HepG2 (cell line): ENCODE measurements at regions not wholly inside any gene's neighbourhood (a gene's known extent, or its start where the extent isn't known, plus 50 kb on each side); places are given as distances from the start of the nearest gene placed in this dataset.

Experiments
- ATAC-seq: fragments of 200-7000 bp; cut with Tn5 transposase; 3 replicates; pipeline ENCODE4 v1.9.1; 2020; ENCODE audit warnings: mild to moderate bottlenecking, moderate library complexity
- BruUV-seq: library from RNA; stranded (reverse); fragments of 400-500 nt; replicated peaks from 2 replicates; lab custom pipeline; 2021; lab: Mats Ljungman, UMichigan
- CTCF ChIA-PET: fragments of 300-600 bp; formaldehyde crosslinking; extraction: SDS; loops from one replicate; lab custom pipeline; 2021; ENCODE audit warnings: low total read pairs, inconsistent platforms, low intra/inter-chr PET ratio; lab: Yijun Ruan, JAX
- POLR2A ChIA-PET: fragments of 350-600 bp; sonication (Branson Sonifier 250); formaldehyde crosslinking; loops from one replicate; lab custom pipeline; 2020; ENCODE audit warnings: antibody characterized with exemption, inconsistent platforms; lab: Yijun Ruan, JAX
- DNase-seq: peaks from one replicate; pipeline ENCODE4 v3.0.0-alpha.2; 2015; ENCODE audit warnings: low spot score
- FAIRE-seq: peaks from 3 replicates; lab custom pipeline; 2011; peaks lifted over from hg19 to GRCh38; lab: Jason Lieb, UNC
- H2AFZ ChIP-seq: one replicate; pipeline ENCODE4 v1.6.1; 2011; ENCODE audit warnings: low read length, inconsistent platforms
- H3K27ac ChIP-seq: fragments of 300-600 bp; 3 replicates; pipeline ENCODE4 v1.8.0; 2011; ENCODE audit warnings: mixed run types, mild to moderate bottlenecking, mixed read lengths, low read length, inconsistent platforms; ENCODE audit not compliant: insufficient read depth; ENCODE audit errors: extremely low read length
- H3K27me3 ChIP-seq, 2 experiments: fragments of 200-600 bp in 1 of 2; 2 replicates in 1 of 2; 3 replicates in 1 of 2; pipeline versions ENCODE4 v1.6.0 to v1.8.0; 2011; ENCODE audit warnings: low read length in 2 of 2, mild to moderate bottlenecking in 2 of 2, moderate library complexity in 2 of 2, inconsistent platforms in 1 of 2; ENCODE audit not compliant: insufficient read depth in 2 of 2, control insufficient read depth in 1 of 2
- H3K36me3 ChIP-seq, 2 experiments: fragments of 200-600 bp in 1 of 2; replicated peaks in 1 of 2; 2 replicates in 1 of 2; 3 replicates in 1 of 2; pipeline versions ENCODE4 v1.5.1 to v1.8.0; 2011; ENCODE audit warnings: low read length in 2 of 2, inconsistent platforms in 1 of 2; ENCODE audit not compliant: insufficient read depth in 2 of 2, control insufficient read depth in 1 of 2
- H3K4me1 ChIP-seq: 2 replicates; pipeline ENCODE4 v1.5.1; 2012; ENCODE audit warnings: low read length, inconsistent platforms; ENCODE audit not compliant: insufficient read depth
- H3K4me2 ChIP-seq: 2 replicates; pipeline ENCODE4 v1.6.0; 2011; ENCODE audit warnings: low read depth, low read length, inconsistent platforms
- H3K4me3 ChIP-seq, 3 experiments: fragments of 200-600 bp in 1 of 3; sonication (generic), shearing (Covaris generic) in 1 of 3; replicated peaks in 1 of 3; 2 replicates each; pipeline ENCODE4 v1.5.1; 2011 to 2016; ENCODE audit warnings: low read length in 3 of 3, inconsistent platforms in 2 of 3, low read depth in 2 of 3, mild to moderate bottlenecking in 2 of 3, control low read depth in 1 of 3, mixed read lengths in 1 of 3; ENCODE audit not compliant: insufficient read depth in 1 of 3
- H3K79me2 ChIP-seq: one replicate; pipeline ENCODE4 v1.6.1; 2011; ENCODE audit warnings: low read length, inconsistent platforms; ENCODE audit not compliant: insufficient read depth
- H3K9ac ChIP-seq: 2 replicates; pipeline ENCODE4 v1.6.0; 2011; ENCODE audit warnings: mild to moderate bottlenecking, low read depth, low read length, inconsistent platforms; ENCODE audit not compliant: insufficient read depth
- H3K9me3 ChIP-seq: 2 replicates; pipeline ENCODE4 v1.5.1; 2012; ENCODE audit warnings: mild to moderate bottlenecking, low read length
- H4K20me1 ChIP-seq: 2 replicates; pipeline ENCODE4 v1.6.0; 2011; ENCODE audit warnings: inconsistent platforms, mild to moderate bottlenecking, low read length, moderate library complexity; ENCODE audit not compliant: insufficient read depth
- ADNP ChIP-seq: sonication (generic); formaldehyde crosslinking; IDR thresholded peaks from 2 replicates; pipeline ENCODE4 v1.4.0; 2020; ENCODE audit warnings: missing genetic modification reagents
- ARHGAP35 ChIP-seq: sonication (generic); formaldehyde crosslinking; IDR thresholded peaks from 2 replicates; pipeline ENCODE4 v1.9.0; 2022; ENCODE audit warnings: mild to moderate bottlenecking, inconsistent platforms, moderate library complexity, missing genetic modification reagents, borderline replicate concordance
- CBX2 ChIP-seq, 2 experiments: fragments of 200-600 bp in 1 of 2; sonication (generic); formaldehyde crosslinking in 1 of 2; IDR thresholded peaks; 2 replicates each; pipeline versions ENCODE4 v1.7.0 to v1.8.1; 2018 to 2022; ENCODE audit warnings: low read depth in 2 of 2, low read length in 1 of 2, mild to moderate bottlenecking in 1 of 2, missing genetic modification reagents in 1 of 2
- FOSL2 ChIP-seq: sonication (generic); formaldehyde crosslinking; IDR thresholded peaks from 2 replicates; pipeline ENCODE4 v1.4.0; 2020; ENCODE audit warnings: missing genetic modification reagents
- FOXA1 ChIP-seq, 2 experiments: fragments of 450-650 bp in 1 of 2; sonication (generic) in 1 of 2; formaldehyde crosslinking in 1 of 2; IDR thresholded peaks; 2 replicates each; pipeline versions ENCODE4 v1.4.0 to v1.6.1; 2016 to 2020; ENCODE audit warnings: missing genetic modification reagents in 1 of 2
- HOXA9 ChIP-seq: sonication (generic); formaldehyde crosslinking; IDR thresholded peaks from 2 replicates; pipeline ENCODE4 v1.8.1; 2022; ENCODE audit warnings: missing genetic modification reagents, mild to moderate bottlenecking, moderate library complexity, borderline replicate concordance
- KDM1A ChIP-seq: IDR thresholded peaks from 2 replicates; pipeline ENCODE4 v1.6.1; 2016; ENCODE audit warnings: missing compliant biosample characterization
- MNT ChIP-seq: fragments of 450-650 bp; IDR thresholded peaks from 2 replicates; pipeline ENCODE4 v1.6.1; 2016
- RELA ChIP-seq: sonication (generic); formaldehyde crosslinking; IDR thresholded peaks from 2 replicates; pipeline ENCODE4 v1.4.0; 2020; ENCODE audit warnings: missing genetic modification reagents
- RXRB ChIP-seq: IDR thresholded peaks from 2 replicates; pipeline ENCODE4 v1.6.1; 2016; ENCODE audit warnings: borderline replicate concordance, missing genetic modification reagents, missing compliant biosample characterization
- SALL2 ChIP-seq: sonication (generic); formaldehyde crosslinking; IDR thresholded peaks from 2 replicates; pipeline ENCODE4 v1.8.1; 2023; ENCODE audit warnings: mild to moderate bottlenecking, missing genetic modification reagents, inconsistent platforms
- SRY ChIP-seq: sonication (generic); formaldehyde crosslinking; IDR thresholded peaks from 2 replicates; pipeline ENCODE4 v1.8.0; 2022; ENCODE audit warnings: mild to moderate bottlenecking, missing genetic modification reagents
- ZBTB3 ChIP-seq: sonication (generic); formaldehyde crosslinking; IDR thresholded peaks from 2 replicates; pipeline ENCODE4 v1.4.0; 2020; ENCODE audit warnings: low read depth, mild to moderate bottlenecking, moderate library complexity, missing genetic modification reagents, borderline replicate concordance
- ZFP41 ChIP-seq: sonication (generic); formaldehyde crosslinking; IDR thresholded peaks from 2 replicates; pipeline ENCODE4 v1.4.0; 2020; ENCODE audit warnings: mild to moderate bottlenecking, missing genetic modification reagents, borderline replicate concordance
- ZNF10 ChIP-seq: sonication (generic); formaldehyde crosslinking; IDR thresholded peaks from 2 replicates; pipeline ENCODE4 v1.4.0; 2020; ENCODE audit warnings: mild to moderate bottlenecking, low read depth, missing genetic modification reagents, borderline replicate concordance
- ZNF382 ChIP-seq: sonication (generic); formaldehyde crosslinking; IDR thresholded peaks from 2 replicates; pipeline ENCODE4 v1.5.0; 2020; ENCODE audit warnings: missing genetic modification reagents, mild to moderate bottlenecking, borderline replicate concordance
- ZNF598 ChIP-seq: sonication (generic); formaldehyde crosslinking; IDR thresholded peaks from 2 replicates; pipeline ENCODE4 v1.5.1; 2020; ENCODE audit warnings: mild to moderate bottlenecking, missing genetic modification reagents, borderline replicate concordance
- WGBS: methylation state at CpG from one replicate; pipeline ENCODE4 v1.1.6; 2017; ENCODE audit warnings: low lambda C conversion rate; 5-methylcytosine and 5-hydroxymethylcytosine counted together
- in situ Hi-C: cut with HindIII; loops from 2 replicates; pipeline ENCODE4 v1.10.0; 2017; ENCODE audit warnings: low pct_unique_long_range_greater_than_20kb; ENCODE audit not compliant: extremely low pct_ligation_motif_present
- intact Hi-C: fragments of 100-400 bp; cut with micrococcal nuclease; formaldehyde crosslinking; loops from one replicate; pipeline ENCODE4 v1.10.0; 2022; ENCODE audit not compliant: unreplicated experiment
- TF ChIP-seq, protein P1 (sequence below): sonication (generic); formaldehyde crosslinking; IDR thresholded peaks from 2 replicates; pipeline ENCODE4 v1.4.0; 2020; ENCODE audit warnings: mild to moderate bottlenecking, missing genetic modification reagents, borderline replicate concordance
- TF ChIP-seq, protein P2 (sequence below), 2 experiments: IDR thresholded peaks; 2 replicates each; pipeline ENCODE4 v1.6.1; 2011 to 2012; ENCODE audit warnings: low read length in 2 of 2, borderline replicate concordance in 1 of 2, low read depth in 1 of 2, mild to moderate bottlenecking in 1 of 2, moderate library complexity in 1 of 2

GRCh38 chr4:92112805-92113204 is 191.0 kb upstream of the GRID2 start:
- ATAC-seq (no peak), FAIRE-seq (no peak)
- no peak overlapping the region for H2AFZ ChIP-seq
- ChIA-PET CTCF (no interaction called here), POLR2A (no interaction called here)
- no peaks in the 10 kb centered on the region for H3K9me3 ChIP-seq
- no peak overlapping the region for H3K9ac ChIP-seq
- no peaks in the 10 kb centered on the region for H4K20me1 ChIP-seq
- TF ChIP-seq ZNF382 (no peak), FOSL2 (CRISPR knock-in tag) (no peak), ADNP (CRISPR knock-in tag) (no peak), SRY (no peak), FOXA1 (IDR thresholded peaks at IDR 0.05) (no peak), FOXA1 (CRISPR knock-in tag; IDR thresholded peaks at IDR 0.05) (no peak), ZFP41 (CRISPR knock-in tag) (no peak), ZNF598 (CRISPR knock-in tag) (no peak), ZBTB3 (CRISPR knock-in tag) (no peak), RXRB (CRISPR knock-in tag) (no peak), RELA (CRISPR knock-in tag) (no peak), CBX2 (IDR thresholded peaks at IDR 0.05; ENCODE audit: low read depth, low read length) (no peak), CBX2 (CRISPR knock-in tag; IDR thresholded peaks at IDR 0.05; ENCODE audit: low read depth) (no peak), SALL2 (no peak), ARHGAP35 (CRISPR knock-in tag) (no peak), ZNF10 (CRISPR knock-in tag) (no peak), MNT (no peak), HOXA9 (CRISPR knock-in tag) (no peak), KDM1A (no peak)
- TF ChIP-seq, protein P1, sequence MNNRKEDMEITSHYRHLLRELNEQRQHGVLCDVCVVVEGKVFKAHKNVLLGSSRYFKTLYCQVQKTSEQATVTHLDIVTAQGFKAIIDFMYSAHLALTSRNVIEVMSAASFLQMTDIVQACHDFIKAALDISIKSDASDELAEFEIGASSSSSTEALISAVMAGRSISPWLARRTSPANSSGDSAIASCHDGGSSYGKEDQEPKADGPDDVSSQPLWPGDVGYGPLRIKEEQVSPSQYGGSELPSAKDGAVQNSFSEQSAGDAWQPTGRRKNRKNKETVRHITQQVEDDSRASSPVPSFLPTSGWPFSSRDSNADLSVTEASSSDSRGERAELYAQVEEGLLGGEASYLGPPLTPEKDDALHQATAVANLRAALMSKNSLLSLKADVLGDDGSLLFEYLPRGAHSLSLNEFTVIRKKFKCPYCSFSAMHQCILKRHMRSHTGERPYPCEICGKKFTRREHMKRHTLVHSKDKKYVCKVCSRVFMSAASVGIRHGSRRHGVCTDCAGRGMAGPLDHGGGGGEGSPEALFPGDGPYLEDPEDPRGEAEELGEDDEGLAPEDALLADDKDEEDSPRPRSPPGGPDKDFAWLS (CRISPR knock-in tag), result no peak
- TF ChIP-seq, protein P2, sequence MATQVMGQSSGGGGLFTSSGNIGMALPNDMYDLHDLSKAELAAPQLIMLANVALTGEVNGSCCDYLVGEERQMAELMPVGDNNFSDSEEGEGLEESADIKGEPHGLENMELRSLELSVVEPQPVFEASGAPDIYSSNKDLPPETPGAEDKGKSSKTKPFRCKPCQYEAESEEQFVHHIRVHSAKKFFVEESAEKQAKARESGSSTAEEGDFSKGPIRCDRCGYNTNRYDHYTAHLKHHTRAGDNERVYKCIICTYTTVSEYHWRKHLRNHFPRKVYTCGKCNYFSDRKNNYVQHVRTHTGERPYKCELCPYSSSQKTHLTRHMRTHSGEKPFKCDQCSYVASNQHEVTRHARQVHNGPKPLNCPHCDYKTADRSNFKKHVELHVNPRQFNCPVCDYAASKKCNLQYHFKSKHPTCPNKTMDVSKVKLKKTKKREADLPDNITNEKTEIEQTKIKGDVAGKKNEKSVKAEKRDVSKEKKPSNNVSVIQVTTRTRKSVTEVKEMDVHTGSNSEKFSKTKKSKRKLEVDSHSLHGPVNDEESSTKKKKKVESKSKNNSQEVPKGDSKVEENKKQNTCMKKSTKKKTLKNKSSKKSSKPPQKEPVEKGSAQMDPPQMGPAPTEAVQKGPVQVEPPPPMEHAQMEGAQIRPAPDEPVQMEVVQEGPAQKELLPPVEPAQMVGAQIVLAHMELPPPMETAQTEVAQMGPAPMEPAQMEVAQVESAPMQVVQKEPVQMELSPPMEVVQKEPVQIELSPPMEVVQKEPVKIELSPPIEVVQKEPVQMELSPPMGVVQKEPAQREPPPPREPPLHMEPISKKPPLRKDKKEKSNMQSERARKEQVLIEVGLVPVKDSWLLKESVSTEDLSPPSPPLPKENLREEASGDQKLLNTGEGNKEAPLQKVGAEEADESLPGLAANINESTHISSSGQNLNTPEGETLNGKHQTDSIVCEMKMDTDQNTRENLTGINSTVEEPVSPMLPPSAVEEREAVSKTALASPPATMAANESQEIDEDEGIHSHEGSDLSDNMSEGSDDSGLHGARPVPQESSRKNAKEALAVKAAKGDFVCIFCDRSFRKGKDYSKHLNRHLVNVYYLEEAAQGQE (IDR thresholded peaks at IDR 0.05; ENCODE audit: borderline replicate concordance in 1 of 2, low read depth in 1 of 2, low read length in 2 of 2), result no peak
- TF ChIP-seq, all 625 proteins: peak for 0
- no TSS peak for BruUV-seq
- 0% methylated on average over 2 of the region's 2 CpGs for WGBS
- in situ Hi-C loops, result no loop called here
- Histone ChIP-seq H3K79me2 (no peaks in the 10 kb centered on the region), H3K4me1 (no peaks in the 10 kb centered on the region), H3K4me2 (no peak overlapping the region), H3K27ac (no peak overlapping the region), H3K27me3 (no peaks in the 10 kb centered on the region), H3K36me3 (no peaks in the 10 kb centered on the region), H3K4me3 (no peak overlapping the region)
- intact Hi-C loops, result no loop called here
- DNase-seq, result no peak
